DND-41 (cell line): ENCODE measurements at regions not wholly inside any gene's neighbourhood (a gene's known extent, or its start where the extent isn't known, plus 50 kb on each side); places are given as distances from the start of the nearest gene placed in this dataset.

Source experiments
- ATAC-seq: fragments of 200-7000 bp; cut with Tn5 transposase; 3 replicates; pipeline ENCODE4 v1.9.1; 2021; ENCODE audit warnings: low read depth; ENCODE audit not compliant: insufficient read depth
- DNase-seq: peaks from one replicate; pipeline ENCODE4 v3.0.0-alpha.2; 2020
- H2AFZ ChIP-seq: 2 replicates; pipeline ENCODE4 v1.6.0; 2012; ENCODE audit warnings: low read depth, low read length
- H3K27ac ChIP-seq: 2 replicates; pipeline ENCODE4 v1.5.1; 2012; ENCODE audit warnings: low read length, inconsistent platforms
- H3K27me3 ChIP-seq: fragments of 200-600 bp; sonication (generic); 2 replicates; pipeline ENCODE4 v1.6.0; 2012; ENCODE audit warnings: low read length, mild to moderate bottlenecking, inconsistent platforms; ENCODE audit not compliant: insufficient read depth, poor library complexity
- H3K36me3 ChIP-seq: 2 replicates; pipeline ENCODE4 v1.5.1; 2012; ENCODE audit warnings: low read length, inconsistent platforms; ENCODE audit not compliant: insufficient read depth
- H3K4me1 ChIP-seq: 2 replicates; pipeline ENCODE4 v1.5.1; 2012; ENCODE audit warnings: mild to moderate bottlenecking, low read length; ENCODE audit not compliant: insufficient read depth
- H3K4me2 ChIP-seq: 2 replicates; pipeline ENCODE4 v1.6.0; 2012; ENCODE audit warnings: mild to moderate bottlenecking, moderate library complexity, low read length, inconsistent platforms; ENCODE audit not compliant: insufficient read depth
- H3K4me3 ChIP-seq, 2 experiments: fragments of 200-600 bp in 1 of 2; shearing (Covaris generic) in 1 of 2; 2 replicates each; pipeline ENCODE4 v1.5.1; 2012 to 2016; ENCODE audit warnings: inconsistent platforms in 2 of 2, low read length in 2 of 2, mild to moderate bottlenecking in 2 of 2, low read depth in 1 of 2, moderate library complexity in 1 of 2
- H3K79me2 ChIP-seq: 2 replicates; pipeline ENCODE4 v1.6.0; 2012; ENCODE audit warnings: low read length, inconsistent platforms; ENCODE audit not compliant: insufficient read depth
- H3K9ac ChIP-seq: 2 replicates; pipeline ENCODE4 v1.6.0; 2012; ENCODE audit warnings: low read depth, mild to moderate bottlenecking, inconsistent platforms, low read length, moderate library complexity
- H3K9me3 ChIP-seq: 2 replicates; pipeline ENCODE4 v1.5.1; 2012; ENCODE audit warnings: low read length, moderate library complexity, mild to moderate bottlenecking, inconsistent platforms; ENCODE audit not compliant: insufficient read depth, severe bottlenecking
- H4K20me1 ChIP-seq: 2 replicates; pipeline ENCODE4 v1.6.0; 2012; ENCODE audit warnings: low read length; ENCODE audit not compliant: insufficient read depth
- EZH2 ChIP-seq: IDR thresholded peaks from 3 replicates; pipeline ENCODE4 v1.6.1; 2012; ENCODE audit warnings: borderline replicate concordance, low read depth, mild to moderate bottlenecking, moderate library complexity, low read length, inconsistent platforms; ENCODE audit not compliant: severe bottlenecking
- TF ChIP-seq, protein P1 (sequence below): IDR thresholded peaks from 2 replicates; pipeline ENCODE4 v1.5.1; 2012; ENCODE audit warnings: borderline replicate concordance, low read length, moderate library complexity, mild to moderate bottlenecking; ENCODE audit not compliant: poor library complexity, severe bottlenecking; ENCODE audit errors: extremely low read depth

- Histone ChIP-seq H3K9me3 (no peaks in the 10 kb centered on the region), H3K4me2 (no peak overlapping the region), H4K20me1 (no peaks in the 10 kb centered on the region), H3K79me2 (no peaks in the 10 kb centered on the region), H3K4me3 (no peak overlapping the region), H2AFZ (no peak overlapping the region), H3K4me1 (no peaks in the 10 kb centered on the region), H3K27ac (no peak overlapping the region), H3K36me3 (no peaks in the 10 kb centered on the region), H3K27me3 (no peaks in the 10 kb centered on the region), H3K9ac (no peak overlapping the region)
- DNase-seq (no peak), ATAC-seq (no peak)
- TF ChIP-seq, protein P1, sequence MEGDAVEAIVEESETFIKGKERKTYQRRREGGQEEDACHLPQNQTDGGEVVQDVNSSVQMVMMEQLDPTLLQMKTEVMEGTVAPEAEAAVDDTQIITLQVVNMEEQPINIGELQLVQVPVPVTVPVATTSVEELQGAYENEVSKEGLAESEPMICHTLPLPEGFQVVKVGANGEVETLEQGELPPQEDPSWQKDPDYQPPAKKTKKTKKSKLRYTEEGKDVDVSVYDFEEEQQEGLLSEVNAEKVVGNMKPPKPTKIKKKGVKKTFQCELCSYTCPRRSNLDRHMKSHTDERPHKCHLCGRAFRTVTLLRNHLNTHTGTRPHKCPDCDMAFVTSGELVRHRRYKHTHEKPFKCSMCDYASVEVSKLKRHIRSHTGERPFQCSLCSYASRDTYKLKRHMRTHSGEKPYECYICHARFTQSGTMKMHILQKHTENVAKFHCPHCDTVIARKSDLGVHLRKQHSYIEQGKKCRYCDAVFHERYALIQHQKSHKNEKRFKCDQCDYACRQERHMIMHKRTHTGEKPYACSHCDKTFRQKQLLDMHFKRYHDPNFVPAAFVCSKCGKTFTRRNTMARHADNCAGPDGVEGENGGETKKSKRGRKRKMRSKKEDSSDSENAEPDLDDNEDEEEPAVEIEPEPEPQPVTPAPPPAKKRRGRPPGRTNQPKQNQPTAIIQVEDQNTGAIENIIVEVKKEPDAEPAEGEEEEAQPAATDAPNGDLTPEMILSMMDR = no peak
- no peak for TF ChIP-seq EZH2
These were observed 148.4 kb upstream of the HDAC9 start for GRCh38 chr7:18347170-18347569.

DNA sequence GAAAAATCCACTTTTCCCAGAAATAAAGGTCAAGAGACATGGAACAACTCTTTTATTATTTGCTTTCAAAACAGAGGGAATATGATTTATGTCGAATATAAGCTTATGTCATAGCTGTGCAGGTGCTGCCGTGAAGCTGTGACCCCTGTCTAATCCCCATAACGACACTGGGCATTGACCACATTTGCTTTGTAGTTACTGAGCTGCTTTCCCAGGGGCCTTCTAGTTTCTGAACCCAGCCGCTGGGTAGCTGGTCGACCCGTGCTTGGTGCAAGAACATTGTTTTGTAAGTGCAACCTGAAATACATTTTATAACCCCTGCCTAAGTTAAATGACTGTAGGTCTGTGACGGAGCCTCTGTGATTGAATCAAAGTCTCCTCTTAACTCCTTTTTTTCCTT lies 144.9 kb upstream of the HDAC9 start:
- Histone ChIP-seq H3K79me2 (no peaks in the 10 kb centered on the region), H3K36me3 (no peaks in the 10 kb centered on the region), H3K9me3 (no peaks in the 10 kb centered on the region), H2AFZ (no peak overlapping the region), H3K27me3 (no peaks in the 10 kb centered on the region), H3K9ac (no peak overlapping the region), H3K4me1 (no peaks in the 10 kb centered on the region), H3K4me3 (no peak overlapping the region), H4K20me1 (no peaks in the 10 kb centered on the region), H3K27ac (no peak overlapping the region), H3K4me2 (no peak overlapping the region)
- no peak for ATAC-seq
- no peak for DNase-seq
- TF ChIP-seq, protein P1 = no peak
- TF ChIP-seq EZH2 = no peak

GRCh38 chr7:18352339-18353255 lies 143.0 kb upstream of the HDAC9 start:
- DNase-seq (peak; percentile 6), ATAC-seq (no peak)
- no peaks in the 10 kb centered on the region for H4K20me1 ChIP-seq
- no peaks in the 10 kb centered on the region for H3K9me3 ChIP-seq
- no peak for TF ChIP-seq EZH2
- TF ChIP-seq, protein P1 = peak; percentile 51
- no peaks in the 10 kb centered on the region for H3K36me3 ChIP-seq
- H3K27me3 ChIP-seq = no peaks in the 10 kb centered on the region
- H3K9ac ChIP-seq = no peak overlapping the region
- no peaks in the 10 kb centered on the region for H3K79me2 ChIP-seq
- H2AFZ ChIP-seq = no peak overlapping the region
- no peak overlapping the region for H3K4me3 ChIP-seq
- no peaks in the 10 kb centered on the region; the same call in 1 of the 2 replicates for H3K4me1 ChIP-seq
- H3K27ac ChIP-seq = no peak overlapping the region
- H3K4me2 ChIP-seq = no peak overlapping the region

DNA sequence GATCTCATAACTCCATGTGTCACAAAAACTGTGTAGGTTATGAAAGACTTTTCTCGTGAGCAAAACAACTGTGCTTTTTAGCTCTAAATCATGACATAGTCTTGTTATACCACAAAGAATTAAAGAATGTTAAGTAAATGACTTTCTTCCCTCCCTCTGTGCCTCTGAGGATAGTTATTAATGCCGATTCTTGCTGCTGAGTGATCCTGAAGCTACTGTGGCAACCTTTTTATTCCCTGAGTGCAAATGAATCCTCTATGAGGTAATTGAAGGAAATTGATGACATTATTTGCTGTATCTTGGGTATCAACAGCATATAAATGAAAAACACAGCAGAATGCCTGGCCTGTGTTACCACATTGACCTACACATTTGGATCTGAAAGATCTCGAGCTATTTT lies 142.2 kb upstream of the HDAC9 start:
- Histone ChIP-seq H3K9ac (no peak overlapping the region), H4K20me1 (no peaks in the 10 kb centered on the region), H2AFZ (no peak overlapping the region), H3K79me2 (no peaks in the 10 kb centered on the region), H3K27me3 (no peaks in the 10 kb centered on the region), H3K4me3 (no peak overlapping the region), H3K4me1 (no peaks in the 10 kb centered on the region; the same call in 1 of the 2 replicates), H3K27ac (no peak overlapping the region), H3K4me2 (no peak overlapping the region), H3K36me3 (no peaks in the 10 kb centered on the region), H3K9me3 (no peaks in the 10 kb centered on the region)
- ATAC-seq (no peak), DNase-seq (no peak)
- TF ChIP-seq, protein P1 = no peak
- no peak for TF ChIP-seq EZH2
